Esophagus muscularis mucosa (tissue), 4 donors: ENCODE measurements at regions not wholly inside any gene's neighbourhood (a gene's known extent, or its start where the extent isn't known, plus 50 kb on each side); places are given as distances from the start of the nearest gene placed in this dataset.

Experiments used
- CTCF ChIP-seq, 3 experiments: fragments of 200-600 bp in 2 of 3; fragments of 450-650 bp in 1 of 3; sonication (generic) in 2 of 3; IDR thresholded peaks; one replicate each; pipeline ENCODE4 v1.5.1; 2017 to 2019; ENCODE audit warnings: antibody characterized with exemption in 3 of 3, mild to moderate bottlenecking in 2 of 3, moderate library complexity in 1 of 3
- EP300 ChIP-seq: sonication (generic); formaldehyde crosslinking; IDR thresholded peaks from one replicate; pipeline ENCODE4 v1.6.1; 2017; ENCODE audit warnings: antibody characterized with exemption
- POLR2A ChIP-seq: fragments of 450-650 bp; IDR thresholded peaks from one replicate; pipeline ENCODE4 v1.6.1; 2017; ENCODE audit warnings: antibody characterized with exemption, moderate library complexity, mild to moderate bottlenecking, low read depth
- POLR2AphosphoS5 ChIP-seq, 2 donors: sonication (generic); formaldehyde crosslinking; IDR thresholded peaks; one replicate each; pipeline ENCODE4 v1.6.1; 2017; ENCODE audit warnings: antibody characterized with exemption in 2 of 2

- TF ChIP-seq POLR2AphosphoS5 (IDR thresholded peaks at IDR 0.05) (no peak), CTCF (IDR thresholded peaks at IDR 0.05) (no peak), POLR2A (no peak), EP300 (no peak)
Measured at GRCh38 chr2:176851200-176851888, 361.2 kb upstream of the HNRNPA3 start.
